Fibroblast of lung (primary cell): ENCODE measurements at regions not wholly inside any gene's neighbourhood (a gene's known extent, or its start where the extent isn't known, plus 50 kb on each side); places are given as distances from the start of the nearest gene placed in this dataset.
"Not testable (repeated sequence)": the region's sequence is repeated elsewhere in the genome, so short reads cannot be mapped to it uniquely, and the experiment has no call there.

ENCODE experiments used
- DNase-seq, 2 donors: peaks; one replicate each; pipeline versions ENCODE4 v3.0.0 to v3.0.0-alpha.2; 2010; ENCODE audit warnings: low read depth in 2 of 2
- H2AFZ ChIP-seq: 2 replicates; pipeline ENCODE4 v1.5.1; 2012; ENCODE audit warnings: low read length, control low read depth, inconsistent platforms
- H3K27ac ChIP-seq: 2 replicates; pipeline ENCODE4 v1.5.1; 2011; ENCODE audit warnings: low read length, control low read depth; ENCODE audit not compliant: insufficient read depth
- H3K27me3 ChIP-seq: 2 replicates; pipeline ENCODE4 v1.5.1; 2011; ENCODE audit warnings: mild to moderate bottlenecking, low read length; ENCODE audit not compliant: control insufficient read depth, insufficient read depth
- H3K36me3 ChIP-seq: 2 replicates; pipeline ENCODE4 v1.5.1; 2011; ENCODE audit warnings: low read length; ENCODE audit not compliant: control insufficient read depth, insufficient read depth
- H3K4me1 ChIP-seq: 2 replicates; pipeline ENCODE4 v1.5.1; 2011; ENCODE audit warnings: low read length; ENCODE audit not compliant: control insufficient read depth, insufficient read depth; ENCODE audit errors: extremely low read depth
- H3K4me2 ChIP-seq: 2 replicates; pipeline ENCODE4 v1.5.1; 2011; ENCODE audit warnings: low read length, control low read depth; ENCODE audit not compliant: insufficient read depth; ENCODE audit errors: extremely low read depth
- H3K4me3 ChIP-seq, 4 experiments: fragments of 200-600 bp in 1 of 4; sonication (generic) in 1 of 4; replicated peaks in 1 of 4; 2 replicates each; pipeline ENCODE4 v1.5.1; 2011 to 2016; ENCODE audit warnings: low read length in 4 of 4, low read depth in 3 of 4, mild to moderate bottlenecking in 3 of 4, control low read depth in 2 of 4, inconsistent platforms in 1 of 4, mixed read lengths in 1 of 4; ENCODE audit not compliant: insufficient read depth in 1 of 4; ENCODE audit errors: control extremely low read depth in 1 of 4
- H3K79me2 ChIP-seq: 2 replicates; pipeline ENCODE4 v1.5.1; 2012; ENCODE audit warnings: mild to moderate bottlenecking, low read length, inconsistent platforms; ENCODE audit not compliant: control insufficient read depth, insufficient read depth
- H3K9ac ChIP-seq: 2 replicates; pipeline ENCODE4 v1.5.1; 2011; ENCODE audit warnings: mild to moderate bottlenecking, low read length, control low read depth; ENCODE audit not compliant: insufficient read depth
- H3K9me3 ChIP-seq: 2 replicates; pipeline ENCODE4 v1.5.1; 2012; ENCODE audit warnings: low read depth, low read length; ENCODE audit not compliant: control insufficient read depth, insufficient read depth
- H4K20me1 ChIP-seq: 2 replicates; pipeline ENCODE4 v1.5.1; 2011; ENCODE audit warnings: low read length; ENCODE audit not compliant: control insufficient read depth, insufficient read depth; ENCODE audit errors: extremely low read depth
- EZH2 ChIP-seq: IDR thresholded peaks from 2 replicates; pipeline ENCODE4 v1.5.1; 2012; ENCODE audit warnings: low read length, control low read depth, mild to moderate bottlenecking; ENCODE audit errors: missing control alignments
- TF ChIP-seq, protein P1 (sequence below), 2 donors: IDR thresholded peaks in 1 of 2; conservative IDR thresholded peaks in 1 of 2; 1 replicate in 1 of 2; 2 replicates in 1 of 2; pipeline ENCODE4 v1.5.1; 2011 to 2012; ENCODE audit warnings: low read length in 2 of 2, control low read depth in 1 of 2, inconsistent platforms in 1 of 2, low read depth in 1 of 2, mild to moderate bottlenecking in 1 of 2

DNA sequence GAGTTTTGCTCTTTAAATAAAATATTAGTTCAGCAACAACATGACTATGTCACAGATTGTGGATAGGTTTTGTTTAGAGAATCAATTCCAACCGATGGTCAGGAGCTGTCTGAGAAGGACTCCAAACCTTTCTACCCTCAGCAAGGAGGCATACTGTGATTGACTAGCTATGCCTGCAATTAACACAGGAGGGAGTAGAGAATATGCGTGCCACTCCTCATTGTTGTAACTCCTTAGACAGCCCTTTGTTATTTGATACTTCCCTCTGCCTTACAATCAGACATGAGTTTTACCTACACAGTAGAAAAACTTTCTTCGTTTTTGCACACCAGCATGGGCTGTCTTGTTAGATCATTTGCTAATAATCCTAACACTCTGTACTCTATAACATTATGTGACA lies 796.5 kb downstream of the PRIM2 start:
- TF ChIP-seq, protein P1, sequence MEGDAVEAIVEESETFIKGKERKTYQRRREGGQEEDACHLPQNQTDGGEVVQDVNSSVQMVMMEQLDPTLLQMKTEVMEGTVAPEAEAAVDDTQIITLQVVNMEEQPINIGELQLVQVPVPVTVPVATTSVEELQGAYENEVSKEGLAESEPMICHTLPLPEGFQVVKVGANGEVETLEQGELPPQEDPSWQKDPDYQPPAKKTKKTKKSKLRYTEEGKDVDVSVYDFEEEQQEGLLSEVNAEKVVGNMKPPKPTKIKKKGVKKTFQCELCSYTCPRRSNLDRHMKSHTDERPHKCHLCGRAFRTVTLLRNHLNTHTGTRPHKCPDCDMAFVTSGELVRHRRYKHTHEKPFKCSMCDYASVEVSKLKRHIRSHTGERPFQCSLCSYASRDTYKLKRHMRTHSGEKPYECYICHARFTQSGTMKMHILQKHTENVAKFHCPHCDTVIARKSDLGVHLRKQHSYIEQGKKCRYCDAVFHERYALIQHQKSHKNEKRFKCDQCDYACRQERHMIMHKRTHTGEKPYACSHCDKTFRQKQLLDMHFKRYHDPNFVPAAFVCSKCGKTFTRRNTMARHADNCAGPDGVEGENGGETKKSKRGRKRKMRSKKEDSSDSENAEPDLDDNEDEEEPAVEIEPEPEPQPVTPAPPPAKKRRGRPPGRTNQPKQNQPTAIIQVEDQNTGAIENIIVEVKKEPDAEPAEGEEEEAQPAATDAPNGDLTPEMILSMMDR (conservative IDR thresholded peaks at IDR 0.05 in 1 of 2, IDR thresholded peaks at IDR 0.05 in 1 of 2; ENCODE audit: low read depth in 1 of 2, low read length in 2 of 2), result no peak
- no peak for TF ChIP-seq EZH2
- H3K9me3 ChIP-seq, result no peaks in the 10 kb centered on the region
- H3K36me3 ChIP-seq, result no peaks in the 10 kb centered on the region
- no peak overlapping the region for H2AFZ ChIP-seq
- no peak for DNase-seq
- no peak overlapping the region for H3K4me3 ChIP-seq
- H3K79me2 ChIP-seq, result no peaks in the 10 kb centered on the region
- H3K4me1 ChIP-seq, result no peaks in the 10 kb centered on the region
- H3K9ac ChIP-seq, result no peak overlapping the region
- H3K4me2 ChIP-seq, result no peak overlapping the region
- H4K20me1 ChIP-seq, result no peaks in the 10 kb centered on the region
- H3K27ac ChIP-seq, result no peak overlapping the region
- H3K27me3 ChIP-seq, result no peaks in the 10 kb centered on the region

GRCh38 chr6:58117162-58117561 lies 799.7 kb downstream of the PRIM2 start:
- H4K20me1 ChIP-seq, H3K9me3 ChIP-seq, H3K27me3 ChIP-seq, H3K4me3 ChIP-seq, H3K79me2 ChIP-seq, H3K4me2 ChIP-seq, H3K27ac ChIP-seq, H3K9ac ChIP-seq, H2AFZ ChIP-seq, H3K4me1 ChIP-seq, DNase-seq, H3K36me3 ChIP-seq: not testable (repeated sequence)

- not testable (repeated sequence) for H4K20me1 ChIP-seq, H3K27me3 ChIP-seq, H3K36me3 ChIP-seq, H3K27ac ChIP-seq, H3K4me3 ChIP-seq, H3K9ac ChIP-seq, H3K79me2 ChIP-seq, H3K9me3 ChIP-seq, H2AFZ ChIP-seq, H3K4me2 ChIP-seq, H3K4me1 ChIP-seq, DNase-seq
Measured at GRCh38 chr6:58121616-58122015, 804.2 kb downstream of the PRIM2 start.

GRCh38 chr6:58123770-58124169 lies 806.3 kb downstream of the PRIM2 start:
- H3K4me2 ChIP-seq, DNase-seq: not testable (repeated sequence)

DNA sequence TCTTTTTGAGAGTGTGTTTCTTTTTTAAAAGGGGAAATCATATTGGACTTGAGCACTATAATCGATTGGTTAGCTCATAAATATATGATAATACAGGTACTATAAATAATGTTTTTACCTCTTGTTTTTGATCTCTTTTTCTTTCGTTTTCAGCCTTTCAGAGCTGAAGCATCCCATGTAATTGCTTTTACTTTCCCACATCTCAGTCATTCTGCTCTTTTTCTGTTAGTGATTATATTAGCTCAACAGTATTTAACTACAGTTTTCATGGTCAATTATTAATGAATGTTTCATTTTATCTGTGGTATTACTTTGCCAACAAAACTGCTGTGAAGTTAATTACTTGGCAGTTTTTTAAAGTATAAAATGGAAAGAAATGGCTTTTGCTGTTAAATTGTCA lies 811.1 kb downstream of the PRIM2 start:
- not testable (repeated sequence) for H3K4me3 ChIP-seq, H3K36me3 ChIP-seq, H3K4me2 ChIP-seq, H3K27me3 ChIP-seq, DNase-seq, H2AFZ ChIP-seq, H3K9me3 ChIP-seq, H3K79me2 ChIP-seq, H3K9ac ChIP-seq, H4K20me1 ChIP-seq, H3K27ac ChIP-seq, H3K4me1 ChIP-seq

More at GRCh38 chr6:58123770-58124169, 806.3 kb downstream of the PRIM2 start:
- H3K4me3 ChIP-seq, H2AFZ ChIP-seq, H3K4me1 ChIP-seq, H3K36me3 ChIP-seq, H3K9ac ChIP-seq, H4K20me1 ChIP-seq, H3K27ac ChIP-seq, H3K79me2 ChIP-seq, H3K9me3 ChIP-seq, H3K27me3 ChIP-seq: not testable (repeated sequence)

- not testable (repeated sequence) for H3K36me3 ChIP-seq, H3K9ac ChIP-seq, H4K20me1 ChIP-seq, H3K79me2 ChIP-seq, H3K27me3 ChIP-seq, H3K27ac ChIP-seq, H2AFZ ChIP-seq, H3K9me3 ChIP-seq, H3K4me2 ChIP-seq, DNase-seq, H3K4me3 ChIP-seq, H3K4me1 ChIP-seq
Measured at GRCh38 chr6:58129098-58129497, 811.7 kb downstream of the PRIM2 start.
